Sigmoid colon (tissue), 6 donors: ENCODE measurements at regions not wholly inside any gene's neighbourhood (a gene's known extent, or its start where the extent isn't known, plus 50 kb on each side); places are given as distances from the start of the nearest gene placed in this dataset.

ENCODE experiments used
- DNase-seq: peaks from one replicate; pipeline ENCODE4 v3.0.0-alpha.2; 2019
- H3K27ac ChIP-seq, 4 donors: fragments of 200-600 bp; sonication (generic); one replicate each; pipeline ENCODE4 v1.5.1; 2016 to 2019; ENCODE audit warnings: mild to moderate bottlenecking in 1 of 4
- H3K27me3 ChIP-seq, 3 donors: fragments of 200-600 bp; sonication (generic); one replicate each; pipeline ENCODE4 v1.5.1; 2019; ENCODE audit warnings: mild to moderate bottlenecking in 1 of 3
- H3K36me3 ChIP-seq, 4 donors: fragments of 200-600 bp; sonication (generic); one replicate each; pipeline ENCODE4 v1.5.1; 2016 to 2019
- H3K4me1 ChIP-seq, 4 donors: fragments of 200-600 bp; sonication (generic); one replicate each; pipeline ENCODE4 v1.5.1; 2017 to 2019
- H3K4me3 ChIP-seq, 4 donors: fragments of 200-600 bp; sonication (generic); one replicate each; pipeline ENCODE4 v1.5.1; 2017 to 2019; ENCODE audit warnings: mild to moderate bottlenecking in 2 of 4, moderate library complexity in 1 of 4
- H3K9me3 ChIP-seq, 4 donors: fragments of 200-600 bp in 3 of 4; sonication (generic) in 3 of 4; one replicate each; pipeline versions ENCODE4 v1.5.1 to v1.6.1; 2013 to 2019
- EP300 ChIP-seq, 4 donors: sonication (generic); formaldehyde crosslinking; IDR thresholded peaks; one replicate each; pipeline ENCODE4 v1.6.1; 2017; ENCODE audit warnings: antibody characterized with exemption in 4 of 4
- POLR2A ChIP-seq, 2 donors: fragments of 450-650 bp; IDR thresholded peaks; one replicate each; pipeline ENCODE4 v1.6.1; 2016; ENCODE audit warnings: antibody characterized with exemption in 2 of 2, mild to moderate bottlenecking in 2 of 2, moderate library complexity in 2 of 2
- POLR2AphosphoS5 ChIP-seq, 4 donors: sonication (generic); formaldehyde crosslinking; IDR thresholded peaks; one replicate each; pipeline ENCODE4 v1.6.1; 2017; ENCODE audit warnings: antibody characterized with exemption in 4 of 4
- WGBS, 2 donors: extraction: QIAGEN DNeasy Blood & Tissue Kit; methylation state at CpG; one replicate each; pipeline ENCODE4 v1.1.7; 2013; 5-methylcytosine and 5-hydroxymethylcytosine counted together
- intact Hi-C: fragments of 100-400 bp; cut with DNase I; formaldehyde crosslinking; loops from one replicate; pipeline ENCODE4 v1.15.1; 2023
- TF ChIP-seq, protein P1 (sequence below), 4 experiments: fragments of 450-650 bp in 3 of 4; fragments of 200-600 bp in 1 of 4; IDR thresholded peaks; one replicate each; pipeline ENCODE4 v1.5.1; 2016 to 2019; ENCODE audit warnings: antibody characterized with exemption in 4 of 4, mild to moderate bottlenecking in 3 of 4, moderate library complexity in 2 of 4
- donor health status: healthy with polysubstance abuse.
- donor health status: healthy.

DNA sequence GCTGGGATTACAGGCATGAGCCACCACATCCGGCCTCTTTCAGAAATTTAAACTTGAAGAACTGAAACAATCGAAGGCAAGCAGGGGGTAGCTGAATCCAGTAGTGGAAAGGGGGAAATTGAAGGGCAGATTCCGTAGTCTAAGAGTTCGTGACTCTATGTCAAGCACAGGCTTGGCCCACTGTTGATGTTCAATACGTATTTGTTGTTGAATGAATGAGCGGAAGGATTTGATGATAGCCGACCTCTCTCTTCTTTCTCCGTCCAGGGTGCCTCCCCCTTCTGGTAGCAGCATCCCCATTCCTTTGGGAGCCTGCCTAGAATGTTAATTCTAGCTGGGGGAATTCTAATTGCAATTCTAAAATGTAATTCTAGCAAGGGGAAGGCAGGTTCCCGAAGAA, 59.8 kb upstream of the MED13L start:
- 89 to 90% methylated on average over 9 of the region's 9 CpGs for WGBS, 2 donors

DNA sequence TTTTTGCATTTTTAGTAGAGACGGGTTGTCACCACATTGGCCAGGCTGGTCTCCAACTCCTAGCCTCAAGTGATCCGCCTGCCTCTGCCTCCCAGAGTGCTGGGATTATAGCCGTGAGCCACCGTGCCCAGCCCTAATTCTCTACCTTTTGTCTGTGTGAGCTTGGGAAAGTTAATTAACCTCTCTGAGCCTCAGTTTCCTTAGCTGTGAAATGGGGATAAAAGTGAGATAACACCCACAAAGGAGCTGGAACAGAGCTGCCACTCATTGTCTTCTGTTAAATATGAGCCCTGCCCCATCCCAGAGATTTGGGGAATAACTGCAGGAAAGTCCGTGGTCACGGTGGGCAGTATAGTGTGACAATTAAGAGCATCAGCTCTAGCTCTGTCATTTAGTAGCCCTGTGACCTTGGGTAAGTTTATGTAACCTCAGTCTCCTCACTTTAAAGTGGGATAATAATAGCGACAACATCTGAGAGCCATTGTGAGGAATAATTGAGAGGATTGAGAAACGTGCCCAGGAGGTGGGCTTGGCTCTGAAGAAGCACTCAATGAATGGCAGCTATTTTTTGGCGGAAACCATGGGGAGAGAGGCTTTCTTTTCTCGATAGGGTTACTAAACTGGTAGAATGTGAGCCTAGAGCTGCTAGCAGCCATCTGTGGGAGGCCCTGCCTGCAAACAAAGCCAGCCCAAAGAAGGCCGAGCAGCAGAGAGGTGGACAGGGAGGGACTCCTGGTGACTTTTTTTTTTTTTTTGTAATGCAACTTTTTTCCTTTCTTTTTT, 60.8 kb upstream of the MED13L start:
- no peak overlapping the region for H3K27ac ChIP-seq
- H3K9me3 ChIP-seq, result no peaks in the 10 kb centered on the region
- DNase-seq, result no peak
- no peaks in the 10 kb centered on the region for H3K27me3 ChIP-seq
- intact Hi-C loops, result no loop called here
- no peaks in the 10 kb centered on the region for H3K4me1 ChIP-seq
- 88 to 90% methylated on average over 11 of the region's 11 CpGs for WGBS, 2 donors
- no peak overlapping the region for H3K4me3 ChIP-seq
- no peak for TF ChIP-seq POLR2AphosphoS5 (IDR thresholded peaks at IDR 0.05)
- TF ChIP-seq, protein P1, sequence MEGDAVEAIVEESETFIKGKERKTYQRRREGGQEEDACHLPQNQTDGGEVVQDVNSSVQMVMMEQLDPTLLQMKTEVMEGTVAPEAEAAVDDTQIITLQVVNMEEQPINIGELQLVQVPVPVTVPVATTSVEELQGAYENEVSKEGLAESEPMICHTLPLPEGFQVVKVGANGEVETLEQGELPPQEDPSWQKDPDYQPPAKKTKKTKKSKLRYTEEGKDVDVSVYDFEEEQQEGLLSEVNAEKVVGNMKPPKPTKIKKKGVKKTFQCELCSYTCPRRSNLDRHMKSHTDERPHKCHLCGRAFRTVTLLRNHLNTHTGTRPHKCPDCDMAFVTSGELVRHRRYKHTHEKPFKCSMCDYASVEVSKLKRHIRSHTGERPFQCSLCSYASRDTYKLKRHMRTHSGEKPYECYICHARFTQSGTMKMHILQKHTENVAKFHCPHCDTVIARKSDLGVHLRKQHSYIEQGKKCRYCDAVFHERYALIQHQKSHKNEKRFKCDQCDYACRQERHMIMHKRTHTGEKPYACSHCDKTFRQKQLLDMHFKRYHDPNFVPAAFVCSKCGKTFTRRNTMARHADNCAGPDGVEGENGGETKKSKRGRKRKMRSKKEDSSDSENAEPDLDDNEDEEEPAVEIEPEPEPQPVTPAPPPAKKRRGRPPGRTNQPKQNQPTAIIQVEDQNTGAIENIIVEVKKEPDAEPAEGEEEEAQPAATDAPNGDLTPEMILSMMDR (IDR thresholded peaks at IDR 0.05), result no peak
- TF ChIP-seq EP300 (IDR thresholded peaks at IDR 0.05), result no peak
- TF ChIP-seq POLR2A (IDR thresholded peaks at IDR 0.05), result no peak
- no peaks in the 10 kb centered on the region for H3K36me3 ChIP-seq

More for the DNA sequence above, 59.8 kb upstream of the MED13L start:
- Histone ChIP-seq H3K27me3 (no peaks in the 10 kb centered on the region), H3K4me1 (no peaks in the 10 kb centered on the region), H3K4me3 (no peak overlapping the region), H3K27ac (no peak overlapping the region), H3K9me3 (no peaks in the 10 kb centered on the region), H3K36me3 (no peaks in the 10 kb centered on the region)
- intact Hi-C loops, result no loop called here
- no peak for DNase-seq
- no peak for TF ChIP-seq POLR2A (IDR thresholded peaks at IDR 0.05)
- TF ChIP-seq, protein P1 (IDR thresholded peaks at IDR 0.05), result no peak
- no peak for TF ChIP-seq POLR2AphosphoS5 (IDR thresholded peaks at IDR 0.05)
- TF ChIP-seq EP300 (IDR thresholded peaks at IDR 0.05), result no peak

DNA sequence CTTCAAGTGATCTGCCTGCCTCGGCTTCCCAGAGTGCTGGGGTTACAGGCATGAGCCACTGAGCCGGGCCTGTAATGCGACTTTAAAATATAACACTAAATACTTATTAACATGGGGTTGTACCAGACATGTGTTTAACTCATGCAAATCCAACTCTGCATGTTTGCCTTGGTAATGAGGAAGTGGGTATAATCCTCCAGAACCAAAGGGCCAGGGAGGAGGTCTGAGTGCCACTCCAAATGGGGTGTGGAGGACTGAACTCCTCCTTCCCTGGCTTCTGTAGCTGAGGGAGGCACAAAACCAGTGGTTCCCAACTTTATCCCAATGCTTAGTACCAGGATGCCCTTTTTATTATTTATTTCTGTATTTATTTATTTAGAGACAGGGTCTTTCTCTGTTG, 61.6 kb upstream of the MED13L start:
- TF ChIP-seq POLR2A (IDR thresholded peaks at IDR 0.05) (no peak), EP300 (IDR thresholded peaks at IDR 0.05) (no peak), POLR2AphosphoS5 (IDR thresholded peaks at IDR 0.05) (no peak)
- TF ChIP-seq, protein P1 (IDR thresholded peaks at IDR 0.05), result no peak
- H3K27me3 ChIP-seq, result no peaks in the 10 kb centered on the region
- no peak overlapping the region for H3K27ac ChIP-seq
- H3K9me3 ChIP-seq, result no peaks in the 10 kb centered on the region
- no peaks in the 10 kb centered on the region for H3K4me1 ChIP-seq
- intact Hi-C loops, result no loop called here
- DNase-seq, result no peak
- WGBS, 2 donors, result 87 to 88% methylated on average over 3 of the region's 3 CpGs
- H3K36me3 ChIP-seq, result no peaks in the 10 kb centered on the region
- H3K4me3 ChIP-seq, result no peak overlapping the region

DNA sequence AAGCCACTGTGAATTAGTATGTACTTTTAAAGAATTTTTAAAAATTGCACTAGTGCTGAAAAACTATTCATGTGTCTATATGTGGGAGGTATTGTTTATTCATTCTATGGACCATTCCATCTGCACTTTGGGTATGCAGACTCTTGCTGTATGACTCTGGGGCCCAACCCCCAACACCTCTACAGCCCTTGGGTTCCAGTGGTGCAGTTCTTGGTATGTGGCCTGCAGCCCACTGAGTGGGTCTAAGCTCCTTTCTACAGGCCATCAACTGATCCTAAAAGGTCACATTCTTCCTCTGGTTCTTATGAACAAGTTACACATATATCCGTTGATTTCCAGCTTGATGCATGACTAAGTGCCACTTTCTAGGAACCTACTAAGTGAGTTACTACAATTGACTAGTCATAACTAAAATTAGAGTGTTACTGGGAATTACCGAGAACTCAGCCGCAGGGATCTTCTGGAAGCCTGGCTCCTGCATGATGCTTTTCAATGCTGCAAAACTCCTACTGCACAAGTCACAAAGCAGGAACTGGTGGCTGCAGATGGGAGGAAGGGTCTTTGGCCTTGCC, 62.4 kb upstream of the MED13L start:
- TF ChIP-seq EP300 (IDR thresholded peaks at IDR 0.05), result no peak
- TF ChIP-seq, protein P1 (IDR thresholded peaks at IDR 0.05), result no peak
- TF ChIP-seq POLR2AphosphoS5 (IDR thresholded peaks at IDR 0.05), result no peak
- Histone ChIP-seq H3K4me1 (no peaks in the 10 kb centered on the region), H3K9me3 (no peaks in the 10 kb centered on the region), H3K27me3 (no peaks in the 10 kb centered on the region), H3K27ac (no peak overlapping the region), H3K4me3 (no peak overlapping the region), H3K36me3 (no peaks in the 10 kb centered on the region)
- 87 to 92% methylated on average over 3 of the region's 3 CpGs for WGBS, 2 donors
- intact Hi-C loops, result no loop called here
- DNase-seq, result no peak
